Activated CD8-positive, alpha-beta T cell treated with anti-CD3 and anti-CD28 coated beads for 36 hours (primary cell): ENCODE measurements at regions not wholly inside any gene's neighbourhood (a gene's known extent, or its start where the extent isn't known, plus 50 kb on each side); places are given as distances from the start of the nearest gene placed in this dataset.

Experiments used
- ATAC-seq: fragments of 200-7000 bp; cut with Tn5 transposase; one replicate; pipeline ENCODE4 v1.10.0; 2021; ENCODE audit warnings: mild to moderate bottlenecking, moderate library complexity
- CTCF ChIA-PET: fragments of 350-600 bp; sonication (Branson Sonifier 250); formaldehyde crosslinking; loops from one replicate; lab custom pipeline; 2021; ENCODE audit warnings: antibody characterized with exemption; lab: Charles Lee
- POLR2A ChIA-PET: fragments of 350-600 bp; sonication (Branson Sonifier 250); formaldehyde crosslinking; loops from one replicate; lab custom pipeline; 2021; ENCODE audit warnings: antibody characterized with exemption; lab: Charles Lee
- DNase-seq: peaks from one replicate; pipeline ENCODE4 v3.0.0-alpha.2; 2020
- H3K27ac Mint-ChIP-seq: one replicate; pipeline ENCODE4 v1.8.0; 2021; ENCODE audit warnings: mild to moderate bottlenecking, mixed read lengths
- H3K27me3 Mint-ChIP-seq: one replicate; pipeline ENCODE4 v1.8.0; 2021; ENCODE audit warnings: mixed read lengths
- H3K36me3 Mint-ChIP-seq: one replicate; pipeline ENCODE4 v1.8.0; 2021; ENCODE audit warnings: low read depth, mixed read lengths
- H3K4me1 Mint-ChIP-seq: one replicate; pipeline ENCODE4 v1.8.0; 2021; ENCODE audit warnings: low read depth, mixed read lengths
- H3K4me3 Mint-ChIP-seq: one replicate; pipeline ENCODE4 v1.8.0; 2021; ENCODE audit warnings: mild to moderate bottlenecking, moderate library complexity, mixed read lengths
- H3K9me3 Mint-ChIP-seq: one replicate; pipeline ENCODE4 v1.8.0; 2021; ENCODE audit warnings: mixed read lengths
- intact Hi-C: fragments of 100-400 bp; cut with micrococcal nuclease; formaldehyde crosslinking; loops from one replicate; pipeline ENCODE4 v1.10.0; 2022
- TF ChIP-seq, protein P1 (sequence below): fragments of 200-600 bp; IDR thresholded peaks from one replicate; pipeline ENCODE4 v1.8.0; 2022; ENCODE audit warnings: antibody characterized with exemption, mild to moderate bottlenecking

DNA sequence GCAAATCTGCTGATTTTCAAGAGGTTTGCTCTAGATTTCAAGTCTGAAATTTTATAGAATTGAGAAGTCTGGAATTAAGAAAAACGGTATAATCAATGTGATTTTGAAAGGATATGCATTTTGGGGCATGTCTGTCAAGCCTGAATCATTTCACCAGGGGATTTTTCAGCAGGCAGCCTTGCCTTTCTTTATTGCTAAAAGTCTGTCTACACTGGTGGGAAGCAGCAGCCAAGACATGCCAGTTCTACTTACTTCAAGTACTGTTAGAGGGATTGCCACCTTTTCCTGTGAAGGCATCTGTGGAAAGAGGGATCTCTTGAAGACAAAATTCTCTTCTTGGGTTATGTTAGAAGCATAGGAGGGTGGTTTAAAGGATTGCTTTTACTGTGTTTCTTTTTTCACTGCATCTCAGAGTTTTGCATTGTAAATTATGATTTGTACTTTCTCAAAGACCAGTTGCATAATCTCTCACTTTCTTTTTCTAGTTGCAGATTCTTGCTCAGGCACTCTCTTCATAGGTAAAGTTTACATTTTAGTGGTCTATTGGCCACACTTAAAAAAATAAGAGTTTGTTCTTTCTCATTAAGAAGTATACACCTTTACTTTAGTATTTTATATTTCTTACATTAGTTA lies 837.0 kb downstream of the GALC start:
- Mint-ChIP-seq H3K4me3 (no peak overlapping the region), H3K27ac (no peak overlapping the region), H3K4me1 (no peaks in the 10 kb centered on the region), H3K27me3 (no peaks in the 10 kb centered on the region), H3K9me3 (peaks cover 5% of the 10 kb centered on the region), H3K36me3 (no peaks in the 10 kb centered on the region)
- TF ChIP-seq, protein P1, sequence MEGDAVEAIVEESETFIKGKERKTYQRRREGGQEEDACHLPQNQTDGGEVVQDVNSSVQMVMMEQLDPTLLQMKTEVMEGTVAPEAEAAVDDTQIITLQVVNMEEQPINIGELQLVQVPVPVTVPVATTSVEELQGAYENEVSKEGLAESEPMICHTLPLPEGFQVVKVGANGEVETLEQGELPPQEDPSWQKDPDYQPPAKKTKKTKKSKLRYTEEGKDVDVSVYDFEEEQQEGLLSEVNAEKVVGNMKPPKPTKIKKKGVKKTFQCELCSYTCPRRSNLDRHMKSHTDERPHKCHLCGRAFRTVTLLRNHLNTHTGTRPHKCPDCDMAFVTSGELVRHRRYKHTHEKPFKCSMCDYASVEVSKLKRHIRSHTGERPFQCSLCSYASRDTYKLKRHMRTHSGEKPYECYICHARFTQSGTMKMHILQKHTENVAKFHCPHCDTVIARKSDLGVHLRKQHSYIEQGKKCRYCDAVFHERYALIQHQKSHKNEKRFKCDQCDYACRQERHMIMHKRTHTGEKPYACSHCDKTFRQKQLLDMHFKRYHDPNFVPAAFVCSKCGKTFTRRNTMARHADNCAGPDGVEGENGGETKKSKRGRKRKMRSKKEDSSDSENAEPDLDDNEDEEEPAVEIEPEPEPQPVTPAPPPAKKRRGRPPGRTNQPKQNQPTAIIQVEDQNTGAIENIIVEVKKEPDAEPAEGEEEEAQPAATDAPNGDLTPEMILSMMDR, result no peak
- ChIA-PET POLR2A (no interaction called here), CTCF (no interaction called here)
- DNase-seq, result no peak
- no peak for ATAC-seq
- intact Hi-C loops, result no loop called here

DNA sequence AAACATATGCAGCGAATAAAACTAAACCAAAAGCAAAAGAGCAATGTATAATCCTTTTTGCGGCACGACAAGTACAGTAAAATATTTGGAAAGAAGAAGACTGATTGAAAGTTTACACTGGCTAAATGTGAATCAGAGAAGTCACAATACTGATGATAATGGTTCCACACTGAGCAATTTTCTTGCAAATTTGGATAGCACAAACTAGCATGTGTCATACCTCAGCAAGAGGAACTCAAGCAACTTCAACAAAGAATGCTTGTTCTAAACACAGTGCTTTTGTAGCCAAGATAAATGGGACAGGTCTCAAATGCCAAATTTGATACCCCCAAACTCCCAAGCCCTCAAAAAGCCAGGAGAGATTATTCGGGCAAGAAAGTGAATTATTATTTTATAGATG lies 839.1 kb downstream of the GALC start:
- Mint-ChIP-seq H3K4me1 (no peaks in the 10 kb centered on the region), H3K4me3 (no peak overlapping the region), H3K27ac (no peak overlapping the region), H3K9me3 (peaks cover 2% of the 10 kb centered on the region), H3K27me3 (no peaks in the 10 kb centered on the region), H3K36me3 (no peaks in the 10 kb centered on the region)
- no peak for ATAC-seq
- POLR2A ChIA-PET, result no interaction called here
- CTCF ChIA-PET, result no interaction called here
- no peak for DNase-seq
- TF ChIP-seq, protein P1, result no peak
- intact Hi-C loops, result no loop called here

DNA sequence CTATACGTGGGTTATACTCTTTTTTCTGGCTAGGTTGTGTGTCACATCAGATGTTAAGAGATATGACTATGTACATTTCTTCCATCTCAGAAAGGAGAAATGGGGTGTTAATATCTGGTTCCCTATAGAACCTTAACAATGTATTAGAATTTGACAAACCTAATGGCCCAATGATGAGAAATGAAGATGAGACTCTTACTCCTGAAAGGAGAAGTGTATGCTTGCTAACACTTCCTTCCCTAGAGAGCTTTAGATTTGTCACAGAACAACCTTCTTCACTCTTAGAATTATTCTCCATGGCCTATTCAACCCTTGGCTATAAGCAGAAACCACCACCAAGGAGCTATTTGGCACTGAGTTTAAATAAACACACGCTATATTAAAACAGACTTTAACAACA lies 839.6 kb downstream of the GALC start:
- intact Hi-C loops, result no loop called here
- no peaks in the 10 kb centered on the region for H3K4me1 Mint-ChIP-seq
- no peak for ATAC-seq
- ChIA-PET POLR2A (no interaction called here), CTCF (no interaction called here)
- H3K4me3 Mint-ChIP-seq, result no peak overlapping the region
- H3K27me3 Mint-ChIP-seq, result no peaks in the 10 kb centered on the region
- peaks cover 2% of the 10 kb centered on the region for H3K9me3 Mint-ChIP-seq
- no peak overlapping the region for H3K27ac Mint-ChIP-seq
- no peak for DNase-seq
- TF ChIP-seq, protein P1, result no peak
- H3K36me3 Mint-ChIP-seq, result no peaks in the 10 kb centered on the region

DNA sequence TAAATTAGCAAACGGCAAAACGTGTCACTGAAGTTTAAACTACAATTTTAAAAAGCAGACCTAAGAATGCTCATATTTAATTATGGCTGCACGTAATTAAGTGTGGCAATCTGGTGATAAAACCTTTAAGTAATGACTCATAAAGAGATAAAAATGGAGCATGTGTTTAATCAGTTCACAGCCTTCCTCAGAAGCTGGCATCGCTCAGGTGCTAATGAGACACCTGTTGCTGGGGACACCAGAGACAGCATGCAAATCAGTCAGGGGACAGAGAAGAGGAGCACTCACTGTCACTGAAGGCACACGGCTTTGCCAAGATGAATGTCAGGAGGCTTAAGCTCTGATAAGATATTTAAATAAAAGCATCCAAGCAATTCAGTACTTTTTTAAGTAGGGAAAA lies 840.3 kb downstream of the GALC start:
- intact Hi-C loops, result no loop called here
- no peak for ATAC-seq
- Mint-ChIP-seq H3K4me1 (no peaks in the 10 kb centered on the region), H3K27me3 (no peaks in the 10 kb centered on the region), H3K9me3 (peaks cover 2% of the 10 kb centered on the region), H3K36me3 (no peaks in the 10 kb centered on the region), H3K4me3 (no peak overlapping the region), H3K27ac (no peak overlapping the region)
- no peak for DNase-seq
- POLR2A ChIA-PET, result no interaction called here
- TF ChIP-seq, protein P1, result no peak
- CTCF ChIA-PET, result no interaction called here

DNA sequence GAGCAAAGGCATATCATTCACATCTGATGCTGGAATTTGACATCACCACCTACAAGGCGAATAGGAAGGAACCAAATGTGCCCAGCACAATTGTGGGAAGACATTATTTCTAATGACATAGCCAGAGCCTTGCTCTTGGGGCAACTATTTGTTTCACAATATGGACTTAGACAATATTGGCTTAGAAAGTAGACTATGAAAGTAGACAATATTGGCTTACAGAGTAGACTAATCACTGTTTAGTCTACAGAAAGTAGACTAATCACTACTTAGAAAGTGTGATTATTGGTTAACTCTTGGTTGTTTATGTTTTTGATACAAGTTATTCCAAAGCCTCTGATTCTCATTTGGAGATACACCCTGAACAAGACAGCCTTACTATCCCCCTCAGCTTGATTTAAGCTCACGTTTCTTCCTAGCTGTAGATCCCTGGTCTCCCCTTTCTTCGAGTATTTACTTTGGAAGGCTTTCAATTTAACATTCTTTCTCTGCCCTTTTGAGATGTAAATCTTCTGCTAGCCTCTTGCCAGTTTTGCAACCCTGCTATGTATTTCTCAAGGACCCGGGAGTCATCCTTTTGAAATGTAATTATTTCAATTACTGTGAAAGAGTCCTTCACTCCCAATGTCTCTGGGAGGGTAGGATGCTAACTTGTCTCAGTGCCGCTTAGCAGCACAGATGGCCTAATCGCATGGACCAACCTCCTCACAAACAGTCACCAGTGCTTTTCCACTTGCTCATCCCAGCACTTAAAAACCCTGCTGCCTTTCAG lies 843.2 kb downstream of the GALC start:
- CTCF ChIA-PET, result no interaction called here
- ATAC-seq, result no peak
- H3K9me3 Mint-ChIP-seq, result no peaks in the 10 kb centered on the region
- no peaks in the 10 kb centered on the region for H3K36me3 Mint-ChIP-seq
- POLR2A ChIA-PET, result no interaction called here
- H3K27me3 Mint-ChIP-seq, result no peaks in the 10 kb centered on the region
- no peaks in the 10 kb centered on the region for H3K4me1 Mint-ChIP-seq
- intact Hi-C loops, result no loop called here
- no peak overlapping the region for H3K27ac Mint-ChIP-seq
- TF ChIP-seq, protein P1, result no peak
- no peak overlapping the region for H3K4me3 Mint-ChIP-seq
- no peak for DNase-seq
